Right lobe of liver (tissue), 4 donors: ENCODE measurements at regions not wholly inside any gene's neighbourhood (a gene's known extent, or its start where the extent isn't known, plus 50 kb on each side); places are given as distances from the start of the nearest gene placed in this dataset.

Experiments
- POLR2A ChIP-seq: fragments of 450-650 bp; IDR thresholded peaks from one replicate; pipeline ENCODE4 v1.6.1; 2017; ENCODE audit warnings: antibody characterized with exemption, mild to moderate bottlenecking
- TF ChIP-seq, protein P1 (sequence below), 4 donors: fragments of 200-600 bp in 3 of 4; fragments of 450-650 bp in 1 of 4; IDR thresholded peaks; one replicate each; pipeline versions ENCODE4 v1.5.1 to v1.8.0; 2016 to 2022; ENCODE audit warnings: antibody characterized with exemption in 4 of 4, mild to moderate bottlenecking in 2 of 4
- donor health status: DM: no; HTN: no; CAD: no.
- donor health status: DM: no; HTN: no; CAD: no.
- donor health status: DM: no; HTN: yes; CAD: no.

- no peak for TF ChIP-seq POLR2A
- TF ChIP-seq, protein P1, sequence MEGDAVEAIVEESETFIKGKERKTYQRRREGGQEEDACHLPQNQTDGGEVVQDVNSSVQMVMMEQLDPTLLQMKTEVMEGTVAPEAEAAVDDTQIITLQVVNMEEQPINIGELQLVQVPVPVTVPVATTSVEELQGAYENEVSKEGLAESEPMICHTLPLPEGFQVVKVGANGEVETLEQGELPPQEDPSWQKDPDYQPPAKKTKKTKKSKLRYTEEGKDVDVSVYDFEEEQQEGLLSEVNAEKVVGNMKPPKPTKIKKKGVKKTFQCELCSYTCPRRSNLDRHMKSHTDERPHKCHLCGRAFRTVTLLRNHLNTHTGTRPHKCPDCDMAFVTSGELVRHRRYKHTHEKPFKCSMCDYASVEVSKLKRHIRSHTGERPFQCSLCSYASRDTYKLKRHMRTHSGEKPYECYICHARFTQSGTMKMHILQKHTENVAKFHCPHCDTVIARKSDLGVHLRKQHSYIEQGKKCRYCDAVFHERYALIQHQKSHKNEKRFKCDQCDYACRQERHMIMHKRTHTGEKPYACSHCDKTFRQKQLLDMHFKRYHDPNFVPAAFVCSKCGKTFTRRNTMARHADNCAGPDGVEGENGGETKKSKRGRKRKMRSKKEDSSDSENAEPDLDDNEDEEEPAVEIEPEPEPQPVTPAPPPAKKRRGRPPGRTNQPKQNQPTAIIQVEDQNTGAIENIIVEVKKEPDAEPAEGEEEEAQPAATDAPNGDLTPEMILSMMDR (IDR thresholded peaks at IDR 0.05): no peak
These were observed 61.3 kb upstream of the RASD2 start for GRCh38 chr22:35479359-35479758.
